GM23338 (cell line): ENCODE measurements at regions not wholly inside any gene's neighbourhood (a gene's known extent, or its start where the extent isn't known, plus 50 kb on each side); places are given as distances from the start of the nearest gene placed in this dataset.

Experiments
- ATAC-seq: fragments of 200-7000 bp; cut with Tn5 transposase; 3 replicates; pipeline ENCODE4 v1.9.1; 2020
- DNase-seq: peaks from one replicate; pipeline ENCODE4 v3.0.0-alpha.2; 2015; ENCODE audit warnings: low spot score
- H2AFZ ChIP-seq: fragments of 200-600 bp; sonication (generic); 2 replicates; pipeline ENCODE4 v1.8.0; 2016; ENCODE audit warnings: antibody characterized with exemption, mild to moderate bottlenecking, moderate library complexity
- H3F3A ChIP-seq: fragments of 200-600 bp; sonication (generic); replicated peaks from 2 replicates; pipeline ENCODE4 v1.8.0; 2017; ENCODE audit warnings: antibody characterized with exemption, mixed run types, low read depth
- H3K27ac ChIP-seq: fragments of 200-600 bp; sonication (generic); 2 replicates; pipeline ENCODE4 v1.6.1; 2016; ENCODE audit warnings: low read depth
- H3K27me3 ChIP-seq: fragments of 200-600 bp; sonication (generic); 2 replicates; pipeline ENCODE4 v1.8.0; 2016; ENCODE audit warnings: mild to moderate bottlenecking, mixed run types, moderate library complexity; ENCODE audit not compliant: insufficient read depth
- H3K36me3 ChIP-seq: fragments of 200-600 bp; sonication (generic); 2 replicates; pipeline ENCODE4 v1.8.0; 2016; ENCODE audit warnings: mild to moderate bottlenecking; ENCODE audit not compliant: insufficient read depth
- H3K4me1 ChIP-seq: fragments of 200-600 bp; sonication (generic); 2 replicates; pipeline ENCODE4 v1.8.0; 2016; ENCODE audit warnings: mild to moderate bottlenecking, moderate library complexity; ENCODE audit not compliant: insufficient read depth
- H3K4me2 ChIP-seq: fragments of 200-600 bp; sonication (generic); 2 replicates; pipeline ENCODE4 v1.7.1; 2017; ENCODE audit warnings: mixed run types
- H3K4me3 ChIP-seq: fragments of 200-600 bp; sonication (generic); 2 replicates; pipeline ENCODE4 v1.6.1; 2016; ENCODE audit warnings: mixed run types
- H3K79me2 ChIP-seq: fragments of 200-600 bp; sonication (generic); replicated peaks from 2 replicates; pipeline ENCODE4 v1.8.0; 2017; ENCODE audit warnings: mild to moderate bottlenecking; ENCODE audit not compliant: insufficient read depth
- H3K9me2 ChIP-seq: fragments of 200-600 bp; sonication (generic); 2 replicates; pipeline ENCODE4 v1.8.0; 2017; ENCODE audit not compliant: insufficient read depth
- H4K20me1 ChIP-seq: fragments of 200-600 bp; sonication (generic); replicated peaks from 2 replicates; pipeline ENCODE4 v1.8.0; 2017; ENCODE audit warnings: mild to moderate bottlenecking; ENCODE audit not compliant: insufficient read depth
- H3K27ac Mint-ChIP-seq: 2 replicates; pipeline ENCODE4 v1.8.0; 2020; ENCODE audit warnings: inconsistent platforms, mild to moderate bottlenecking, moderate library complexity, mixed read lengths
- H3K27me3 Mint-ChIP-seq: 3 replicates; pipeline ENCODE4 v1.8.0; 2022; ENCODE audit warnings: low read depth, mild to moderate bottlenecking, moderate library complexity, mixed read lengths, inconsistent platforms; ENCODE audit not compliant: insufficient read depth, poor library complexity
- H3K36me3 Mint-ChIP-seq: 3 replicates; pipeline ENCODE4 v1.8.0; 2021; ENCODE audit warnings: low read depth, mild to moderate bottlenecking, inconsistent platforms, moderate library complexity, mixed read lengths
- H3K4me1 Mint-ChIP-seq: 3 replicates; pipeline ENCODE4 v1.8.0; 2020; ENCODE audit warnings: mild to moderate bottlenecking, inconsistent platforms, mixed read lengths
- H3K4me3 Mint-ChIP-seq: 3 replicates; pipeline ENCODE4 v1.8.0; 2021; ENCODE audit warnings: moderate library complexity, mild to moderate bottlenecking, inconsistent platforms, mixed read lengths
- H3K9me3 Mint-ChIP-seq: 3 replicates; pipeline ENCODE4 v1.8.0; 2020; ENCODE audit warnings: moderate library complexity, mild to moderate bottlenecking, inconsistent platforms, mixed read lengths
- CREB1 ChIP-seq: fragments of 250-450 bp; sonication (Bioruptor Pico); IDR thresholded peaks from 2 replicates; pipeline ENCODE4 v1.5.0; 2020; ENCODE audit warnings: low read depth, mild to moderate bottlenecking, moderate library complexity
- CTCF ChIP-seq, 2 experiments: fragments of 200-600 bp in 1 of 2; sonication (generic) in 1 of 2; conservative IDR thresholded peaks; 2 replicates each; pipeline versions ENCODE4 v1.5.1 to v1.6.1; 2016 to 2017; ENCODE audit warnings: antibody characterized with exemption in 2 of 2, low read depth in 2 of 2, mild to moderate bottlenecking in 2 of 2, moderate library complexity in 1 of 2
- ETS1 ChIP-seq: IDR thresholded peaks from 2 replicates; pipeline ENCODE4 v1.6.1; 2016; ENCODE audit warnings: antibody characterized with exemption
- EZH2 ChIP-seq: fragments of 200-600 bp; sonication (generic); IDR thresholded peaks from one replicate; pipeline ENCODE4 v1.8.0; 2017; ENCODE audit warnings: antibody characterized with exemption, mild to moderate bottlenecking, low read depth; ENCODE audit not compliant: unreplicated experiment
- EZH2phosphoT487 ChIP-seq: fragments of 200-600 bp; sonication (generic); IDR thresholded peaks from one replicate; pipeline ENCODE4 v1.8.1; 2018; ENCODE audit warnings: antibody characterized with exemption; ENCODE audit not compliant: unreplicated experiment
- JUNB ChIP-seq: IDR thresholded peaks from one replicate; pipeline ENCODE4 v1.6.1; 2016; ENCODE audit warnings: antibody characterized with exemption; ENCODE audit not compliant: unreplicated experiment
- NANOG ChIP-seq: IDR thresholded peaks from 2 replicates; pipeline ENCODE4 v1.6.1; 2016; ENCODE audit warnings: antibody characterized with exemption, borderline replicate concordance
- POLR2AphosphoS5 ChIP-seq: IDR thresholded peaks from 2 replicates; pipeline ENCODE4 v1.6.1; 2016; ENCODE audit warnings: antibody characterized with exemption, low read depth
- REST ChIP-seq: IDR thresholded peaks from one replicate; pipeline ENCODE4 v1.6.1; 2018; ENCODE audit warnings: antibody characterized with exemption; ENCODE audit not compliant: unreplicated experiment
- STAT1 ChIP-seq: IDR thresholded peaks from one replicate; pipeline ENCODE4 v1.6.1; 2016; ENCODE audit warnings: antibody characterized with exemption; ENCODE audit not compliant: unreplicated experiment
- ZNF114 ChIP-seq: fragments of 250-450 bp; sonication (Bioruptor Pico); IDR thresholded peaks from 2 replicates; pipeline ENCODE4 v1.5.0; 2020; ENCODE audit warnings: mild to moderate bottlenecking, moderate library complexity
- ZNF331 ChIP-seq: fragments of 250-450 bp; sonication (Bioruptor Pico); IDR thresholded peaks from 2 replicates; pipeline ENCODE4 v1.5.0; 2020; ENCODE audit warnings: low read depth, mild to moderate bottlenecking, moderate library complexity
- ZNF462 ChIP-seq: fragments of 250-450 bp; sonication (Bioruptor Pico); IDR thresholded peaks from 2 replicates; pipeline ENCODE4 v1.5.0; 2020; ENCODE audit warnings: mild to moderate bottlenecking, moderate library complexity

- Histone ChIP-seq H3K27me3 (no peaks in the 10 kb centered on the region), H3F3A (no peaks in the 10 kb centered on the region), H2AFZ (no peak overlapping the region), H3K4me2 (no peak overlapping the region), H3K79me2 (no peaks in the 10 kb centered on the region), H3K9me2 (0 out of 2 replicates have a peak, but pooled peaks cover 6% of the 10 kb centered on the region), H3K4me3 (no peak overlapping the region), H3K27ac (no peak overlapping the region), H4K20me1 (no peaks in the 10 kb centered on the region), H3K36me3 (peaks cover 26% of the 10 kb centered on the region), H3K4me1 (no peaks in the 10 kb centered on the region)
- no peak overlapping the region for H3K4me3 Mint-ChIP-seq
- H3K36me3 Mint-ChIP-seq, result peaks cover 40% of the 10 kb centered on the region
- H3K27ac Mint-ChIP-seq, result no peak overlapping the region
- no peaks in the 10 kb centered on the region; the same call in 2 of the 3 replicates for H3K4me1 Mint-ChIP-seq
- no peak for DNase-seq
- no peak for TF ChIP-seq ZNF331 (CRISPR knock-in tag)
- TF ChIP-seq EZH2phosphoT487, result no peak
- TF ChIP-seq REST, result no peak
- no peak for TF ChIP-seq NANOG
- TF ChIP-seq ZNF114 (CRISPR knock-in tag), result no peak
- TF ChIP-seq ETS1, result no peak
- TF ChIP-seq STAT1, result no peak
- no peak for TF ChIP-seq JUNB
- TF ChIP-seq EZH2, result no peak
- no peak for TF ChIP-seq ZNF462 (CRISPR knock-in tag)
- TF ChIP-seq CREB1 (CRISPR knock-in tag), result no peak
- no peak for TF ChIP-seq CTCF (conservative IDR thresholded peaks at IDR 0.05; ENCODE audit: low read depth in 2 of 2)
- TF ChIP-seq POLR2AphosphoS5, result no peak
- H3K27me3 Mint-ChIP-seq, result peaks cover 5% of the 10 kb centered on the region
- peaks cover 50% of the 10 kb centered on the region for H3K9me3 Mint-ChIP-seq
- ATAC-seq, result no peak
Measured at GRCh38 chr2:234699456-234699855, 202.6 kb upstream of the ARL4C start.
